MM.1S (cell line): ENCODE measurements at regions not wholly inside any gene's neighbourhood (a gene's known extent, or its start where the extent isn't known, plus 50 kb on each side); places are given as distances from the start of the nearest gene placed in this dataset.

Experiments
- CTCF ChIP-seq: fragments of 300-600 bp; sonication (generic); IDR thresholded peaks from 2 replicates; pipeline ENCODE4 v1.5.1; 2016; ENCODE audit warnings: antibody characterized with exemption, low read length, mixed read lengths
- EZH2 ChIP-seq: fragments of 300-600 bp; sonication (generic); optimal IDR thresholded peaks from 2 replicates; pipeline ENCODE3; 2017; ENCODE audit warnings: low read depth, mild to moderate bottlenecking, antibody characterized with exemption, low read length, mixed read lengths

- TF ChIP-seq CTCF (no peak), EZH2 (no peak)
Measured at GRCh38 chr11:92907671-92908070, 61.8 kb upstream of the MTNR1B start.
